ENCODE measurements at regions not wholly inside any gene's neighbourhood (a gene's known extent, or its start where the extent isn't known, plus 50 kb on each side); places are given as distances from the start of the nearest gene placed in this dataset.

DNA sequence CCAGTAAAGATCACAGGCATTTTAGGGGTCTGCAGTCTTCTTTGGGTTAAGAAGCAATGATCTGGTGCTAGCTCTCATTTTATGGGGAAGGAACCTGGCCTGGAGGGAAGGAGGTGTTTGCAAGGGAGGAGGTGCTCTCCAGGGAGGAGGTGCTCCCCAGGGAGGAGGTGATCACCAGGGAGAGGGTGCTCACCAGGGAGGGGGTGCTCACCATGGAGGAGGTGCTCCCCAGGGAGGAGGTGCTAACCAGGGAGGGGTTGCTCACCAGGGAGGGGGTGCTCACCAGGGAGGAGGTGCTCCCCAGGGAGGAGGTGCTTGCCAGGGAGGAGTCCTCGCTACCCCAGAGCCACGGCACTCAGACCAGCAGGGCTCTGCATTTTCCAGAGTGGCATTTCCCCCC, 115.7 kb downstream of the TLE3 start:
- DNase-seq (ENCODE audit: extremely low spot score in 2 of 2) = no peak
- TF ChIP-seq POLR2AphosphoS5 (IDR thresholded peaks at IDR 0.05; ENCODE audit: insufficient read depth in 1 of 2, low read depth in 1 of 2) = no peak
- TF ChIP-seq POLR2A (IDR thresholded peaks at IDR 0.05) = no peak
- Histone ChIP-seq H3K4me1 (no peaks in the 10 kb centered on the region), H3K27ac (no peak overlapping the region), H3K4me3 (no peak overlapping the region), H3K9me3 (no peaks in the 10 kb centered on the region), H3K27me3 (no peaks in the 10 kb centered on the region), H3K36me3 (no peaks in the 10 kb centered on the region)
- intact Hi-C loops (cut with DNase I) = no loop called here

DNA sequence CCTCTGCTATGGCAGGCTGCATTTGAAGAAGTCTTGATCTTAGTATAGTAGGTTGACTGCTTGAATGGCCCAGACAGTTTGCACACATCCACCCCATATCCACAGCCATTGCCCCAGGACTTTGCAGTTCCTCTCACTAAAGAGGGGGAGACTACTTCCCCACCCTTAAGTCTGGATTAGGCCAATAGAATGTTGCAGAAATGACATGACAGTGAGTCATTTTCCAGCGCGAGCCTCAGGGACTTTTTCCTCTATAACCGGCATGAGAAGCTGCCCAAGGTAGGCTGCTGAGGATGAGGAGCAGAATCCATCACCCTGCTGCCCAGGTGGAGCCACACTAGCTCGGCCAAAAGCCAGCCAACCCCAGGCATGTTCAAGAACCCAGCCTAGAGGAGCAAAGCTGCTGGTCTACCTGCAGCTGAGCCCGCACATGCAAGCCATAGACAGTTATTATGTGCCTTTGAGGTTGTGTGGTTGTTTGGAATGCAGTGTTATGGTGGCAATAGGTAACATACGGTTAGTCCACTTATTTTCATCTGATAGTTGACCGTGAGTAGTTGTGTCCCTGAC, 113.9 kb downstream of the TLE3 start:
- no peaks in the 10 kb centered on the region for H3K27me3 ChIP-seq
- no peak for DNase-seq (ENCODE audit: extremely low spot score in 2 of 2)
- TF ChIP-seq CTCF (IDR thresholded peaks at IDR 0.05) (no peak), POLR2AphosphoS5 (IDR thresholded peaks at IDR 0.05; ENCODE audit: insufficient read depth in 1 of 2, low read depth in 1 of 2) (no peak), POLR2A (IDR thresholded peaks at IDR 0.05) (no peak)
- no peaks in the 10 kb centered on the region for H3K9me3 ChIP-seq
- no peak overlapping the region for H3K27ac ChIP-seq
- H3K4me1 ChIP-seq = no peaks in the 10 kb centered on the region
- H3K36me3 ChIP-seq = no peaks in the 10 kb centered on the region
- intact Hi-C loops (cut with DNase I) = no loop called here
- no peak overlapping the region for H3K4me3 ChIP-seq

GRCh38 chr15:69987492-69988489, 109.9 kb downstream of the TLE3 start:
- H3K4me3 ChIP-seq = no peak overlapping the region
- H3K27me3 ChIP-seq = no peaks in the 10 kb centered on the region
- intact Hi-C loops (cut with DNase I) = no loop called here
- TF ChIP-seq POLR2AphosphoS5 (IDR thresholded peaks at IDR 0.05; ENCODE audit: insufficient read depth in 1 of 2, low read depth in 1 of 2) (no peak), CTCF (IDR thresholded peaks at IDR 0.05) (no peak), POLR2A (IDR thresholded peaks at IDR 0.05) (no peak)
- H3K36me3 ChIP-seq = no peaks in the 10 kb centered on the region
- DNase-seq (ENCODE audit: extremely low spot score in 2 of 2) = no peak
- H3K27ac ChIP-seq = no peak overlapping the region
- no peaks in the 10 kb centered on the region for H3K4me1 ChIP-seq
- H3K9me3 ChIP-seq = no peaks in the 10 kb centered on the region

DNA sequence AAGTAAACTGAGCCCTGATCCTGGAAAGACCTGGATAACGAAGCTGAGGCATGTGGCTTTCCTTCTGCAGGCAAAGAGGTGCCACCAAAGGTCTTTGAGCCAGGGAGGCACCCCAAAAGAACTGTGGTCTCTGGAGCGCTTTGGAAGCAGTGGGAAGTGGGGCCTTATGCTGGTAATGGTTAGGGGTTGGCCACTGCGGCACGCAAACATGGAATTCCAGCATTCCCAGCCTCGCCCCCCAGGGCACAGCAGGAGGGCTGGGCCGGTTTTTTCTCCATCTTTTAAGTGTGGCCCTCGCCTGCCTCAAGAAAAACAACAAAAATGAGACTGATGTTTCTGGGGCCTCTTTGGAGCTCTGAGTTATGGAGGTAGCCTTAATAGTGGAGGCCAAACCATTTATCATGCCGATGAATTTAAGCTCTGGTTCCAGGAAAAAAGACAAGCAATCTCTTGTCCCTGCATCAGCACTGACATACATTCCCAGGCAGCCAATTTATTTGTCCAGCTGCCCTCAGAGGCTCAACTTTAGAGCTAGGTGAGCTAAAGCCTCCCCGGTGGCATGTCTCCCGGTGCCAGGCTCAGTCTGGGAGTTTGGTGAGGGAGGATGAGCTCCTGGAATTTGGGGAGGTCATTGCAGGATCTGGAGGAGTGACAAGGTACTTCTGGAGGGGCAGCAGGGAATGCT, 109.0 kb downstream of the TLE3 start:
- Histone ChIP-seq H3K36me3 (no peaks in the 10 kb centered on the region), H3K9me3 (no peaks in the 10 kb centered on the region), H3K27me3 (no peaks in the 10 kb centered on the region), H3K4me3 (no peak overlapping the region), H3K27ac (no peak overlapping the region), H3K4me1 (no peaks in the 10 kb centered on the region)
- no peak for DNase-seq (ENCODE audit: extremely low spot score in 2 of 2)
- TF ChIP-seq POLR2AphosphoS5 (IDR thresholded peaks at IDR 0.05; ENCODE audit: insufficient read depth in 1 of 2, low read depth in 1 of 2) (no peak), CTCF (IDR thresholded peaks at IDR 0.05) (no peak), POLR2A (IDR thresholded peaks at IDR 0.05) (no peak)
- intact Hi-C loops (cut with DNase I) = no loop called here

DNA sequence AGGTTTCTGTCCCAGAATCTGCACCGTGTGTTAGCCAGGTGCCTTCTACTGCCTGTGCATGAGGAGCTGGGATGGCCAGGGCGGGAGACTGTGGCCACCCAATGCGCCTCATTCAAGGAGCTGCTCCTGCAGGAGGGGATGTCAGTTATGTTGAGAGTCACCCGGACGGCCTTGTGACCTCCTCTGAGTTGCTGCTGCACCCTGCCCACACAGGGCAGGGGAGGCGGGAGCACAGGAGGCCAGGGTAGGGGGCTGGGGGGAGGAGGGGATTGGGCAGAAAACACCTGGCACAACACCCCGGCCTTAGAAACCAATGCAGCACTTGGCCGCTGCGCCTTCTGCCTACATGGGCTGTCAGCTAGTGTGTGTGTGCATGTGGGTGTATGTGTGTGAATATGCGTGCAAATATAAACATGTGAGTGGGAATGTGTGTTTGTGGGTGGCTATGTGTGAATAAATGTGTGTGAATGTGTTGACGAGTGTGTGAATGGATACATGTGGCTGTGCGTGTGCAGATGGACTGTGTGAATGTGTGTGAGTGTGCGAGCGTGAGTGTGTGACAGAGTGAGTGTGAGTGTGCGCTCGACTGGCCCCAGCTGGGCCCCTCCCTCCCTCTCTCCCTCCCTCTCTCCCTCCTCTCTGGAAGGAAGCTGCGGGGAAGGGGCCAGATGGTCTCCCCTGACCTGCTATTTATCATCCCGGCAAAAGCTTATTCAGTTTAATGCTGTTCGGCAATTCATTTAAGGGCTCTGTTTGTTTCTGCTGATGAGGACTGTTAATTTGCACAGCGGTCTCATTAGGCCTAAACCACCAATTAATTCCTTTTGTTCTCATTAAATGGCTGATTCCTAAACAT, 106.9 kb downstream of the TLE3 start:
- no peak overlapping the region for H3K27ac ChIP-seq
- no peak overlapping the region for H3K4me3 ChIP-seq
- H3K27me3 ChIP-seq = no peaks in the 10 kb centered on the region
- TF ChIP-seq POLR2AphosphoS5 (IDR thresholded peaks at IDR 0.05; ENCODE audit: insufficient read depth in 1 of 2, low read depth in 1 of 2) (no peak), CTCF (IDR thresholded peaks at IDR 0.05) (no peak), POLR2A (IDR thresholded peaks at IDR 0.05) (no peak)
- no peaks in the 10 kb centered on the region for H3K4me1 ChIP-seq
- no peak for DNase-seq (ENCODE audit: extremely low spot score in 2 of 2)
- no peaks in the 10 kb centered on the region for H3K36me3 ChIP-seq
- H3K9me3 ChIP-seq = no peaks in the 10 kb centered on the region
- intact Hi-C loops (cut with DNase I) = no loop called here

Measured in vagina (tissue), 2 donors.